ENCODE measurements at regions not wholly inside any gene's neighbourhood (a gene's known extent, or its start where the extent isn't known, plus 50 kb on each side); places are given as distances from the start of the nearest gene placed in this dataset.
"Not testable (repeated sequence)": the region's sequence is repeated elsewhere in the genome, so short reads cannot be mapped to it uniquely, and the experiment has no call there.

DNA sequence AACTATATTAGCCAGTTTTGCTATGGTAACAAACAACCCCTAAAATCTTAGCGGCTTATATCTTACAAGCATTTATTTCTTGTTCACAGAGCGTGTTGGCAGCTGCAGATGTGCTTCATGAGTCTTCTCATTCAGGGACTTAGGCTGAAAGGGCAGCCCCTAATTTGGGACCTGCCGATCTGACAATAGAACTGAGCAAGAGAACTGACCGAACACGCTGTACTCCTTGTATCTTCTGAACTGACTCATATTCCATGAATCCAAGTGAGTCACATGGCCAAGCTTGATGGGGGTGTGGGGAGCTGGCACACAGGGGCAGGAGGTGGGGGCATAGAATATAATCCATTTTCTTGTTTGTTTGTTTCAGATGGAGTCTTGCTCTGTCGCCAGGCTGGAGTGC lies 481.7 kb upstream of the CADM1 start:
- DNase-seq = no peak

- no peak for DNase-seq
Measured at GRCh38 chr11:115984228-115984627, 480.0 kb upstream of the CADM1 start.

- no peak for DNase-seq
Measured at GRCh38 chr11:115982666-115983065, 478.5 kb upstream of the CADM1 start.

GRCh38 chr11:115981814-115982471 lies 477.7 kb upstream of the CADM1 start:
- DNase-seq = no peak

GRCh38 chr11:115981104-115981481 lies 476.9 kb upstream of the CADM1 start:
- no peak for DNase-seq

- no peak for DNase-seq
Measured at GRCh38 chr11:115980337-115981103, 476.3 kb upstream of the CADM1 start.

DNA sequence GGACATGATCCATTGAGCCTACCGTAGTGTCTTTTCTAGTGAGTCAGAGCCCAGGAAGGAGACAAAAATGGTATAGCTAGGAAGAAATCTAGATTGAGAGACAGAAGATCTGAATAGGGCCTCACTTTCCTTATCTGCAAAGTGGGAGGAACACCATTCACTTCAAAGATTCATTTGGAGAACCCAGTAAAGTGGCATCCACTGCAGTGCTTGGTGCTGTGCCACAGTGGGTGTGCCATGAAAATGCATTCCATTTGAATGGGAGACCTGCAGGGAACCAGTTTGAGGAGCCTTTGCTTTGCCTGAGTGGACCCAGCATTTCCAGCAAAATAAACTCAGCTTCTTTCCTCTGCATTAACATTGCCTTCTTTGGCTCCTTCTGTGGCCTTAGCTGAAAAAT lies 470.5 kb upstream of the CADM1 start:
- DNase-seq = no peak

DNA sequence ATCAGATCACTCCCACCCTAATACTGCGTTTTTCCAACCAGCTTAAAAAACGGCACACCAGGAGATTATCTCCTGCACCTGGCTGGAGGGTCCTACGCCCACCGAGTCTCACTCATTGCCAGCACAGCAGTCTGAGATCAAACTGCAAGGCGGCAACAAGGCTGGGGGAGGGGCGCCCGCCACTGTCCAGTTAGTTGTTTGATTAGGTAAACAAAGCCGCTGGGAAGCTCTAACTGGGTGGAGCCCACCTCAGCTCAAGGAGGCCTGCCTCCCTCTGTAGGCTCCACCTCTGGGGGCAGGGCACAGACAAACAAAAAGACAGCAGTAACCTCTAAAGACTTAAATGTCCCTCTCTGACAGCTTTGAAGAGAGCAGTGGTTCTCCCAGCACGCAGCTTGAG lies 463.0 kb upstream of the CADM1 start:
- DNase-seq = not testable (repeated sequence)

DNA sequence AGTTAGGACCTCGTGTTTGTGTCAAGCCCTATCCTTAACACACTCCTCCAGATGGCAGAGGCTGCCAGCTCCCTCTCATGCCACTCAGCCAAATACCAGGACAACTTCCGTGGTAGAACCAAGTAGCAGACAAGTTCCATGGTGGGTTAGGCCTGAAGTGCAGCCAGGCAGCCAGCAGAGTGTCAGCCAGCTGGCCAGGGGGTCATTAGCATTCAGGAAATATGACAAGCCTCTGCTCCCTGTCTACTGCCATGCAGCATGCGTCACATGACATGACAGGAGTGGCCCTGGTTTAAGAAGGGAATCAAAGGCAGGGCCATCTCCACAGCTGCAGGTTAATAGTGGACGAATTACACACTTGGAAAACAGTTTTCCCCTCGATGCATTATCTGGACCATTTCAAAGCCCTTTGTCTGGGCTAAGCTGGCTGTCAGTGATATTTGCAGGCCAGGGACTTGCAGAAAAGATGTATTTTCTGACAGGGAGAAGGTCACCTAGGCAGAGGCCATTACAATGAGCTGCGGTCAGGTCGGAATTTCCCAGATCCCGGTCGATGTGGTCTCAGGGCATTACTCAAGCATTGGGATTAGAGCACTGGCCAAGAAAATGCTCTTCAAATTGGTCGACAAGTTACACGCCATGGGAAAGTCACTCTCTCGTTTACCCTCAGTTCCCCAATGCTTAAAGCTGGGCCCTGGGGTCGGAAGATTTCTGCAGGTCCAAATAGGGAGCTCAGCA lies 461.7 kb upstream of the CADM1 start:
- DNase-seq = no peak

DNA sequence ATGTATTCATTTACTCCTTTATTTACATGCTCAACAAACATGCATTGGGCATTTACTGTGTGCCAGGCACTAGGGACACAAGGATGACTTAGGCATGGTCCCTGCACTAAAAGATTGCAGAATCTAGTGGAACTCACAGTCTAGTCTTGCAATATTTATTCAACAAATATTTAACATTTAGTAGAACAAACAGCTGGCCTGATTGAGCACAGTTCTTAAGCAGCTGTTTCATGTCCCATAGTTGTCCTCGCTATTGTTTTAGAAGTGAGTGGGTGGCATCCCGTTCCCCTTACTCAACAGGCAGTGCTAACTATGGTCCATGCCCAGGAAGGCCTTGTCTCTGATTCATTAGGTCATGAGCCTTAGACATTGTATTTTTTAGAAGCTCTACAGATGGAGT lies 459.9 kb upstream of the CADM1 start:
- no peak for DNase-seq

DNA sequence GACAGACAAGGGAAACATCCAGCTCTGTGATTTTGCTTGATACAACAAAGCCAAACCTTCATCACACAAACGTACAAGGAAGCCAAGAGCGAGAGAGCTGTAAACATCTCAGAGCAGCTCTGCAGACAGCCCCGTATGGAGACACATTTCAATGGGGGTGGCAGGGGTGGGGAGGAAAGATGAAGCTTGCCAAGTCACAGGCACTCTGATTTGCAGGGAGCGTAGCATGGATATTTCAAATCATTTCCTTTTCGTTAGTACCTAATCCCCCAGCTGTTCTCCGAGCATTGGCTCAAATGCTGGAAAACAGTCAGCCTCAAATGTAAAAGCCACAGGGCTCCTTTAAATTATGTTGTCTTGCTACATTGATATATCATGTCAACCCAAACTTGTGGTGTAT lies 458.9 kb upstream of the CADM1 start:
- DNase-seq = no peak

GRCh38 chr11:115961159-115962003 lies 457.2 kb upstream of the CADM1 start:
- no peak for DNase-seq

- DNase-seq = no peak
Measured at GRCh38 chr11:115959081-115959486, 454.9 kb upstream of the CADM1 start.

DNA sequence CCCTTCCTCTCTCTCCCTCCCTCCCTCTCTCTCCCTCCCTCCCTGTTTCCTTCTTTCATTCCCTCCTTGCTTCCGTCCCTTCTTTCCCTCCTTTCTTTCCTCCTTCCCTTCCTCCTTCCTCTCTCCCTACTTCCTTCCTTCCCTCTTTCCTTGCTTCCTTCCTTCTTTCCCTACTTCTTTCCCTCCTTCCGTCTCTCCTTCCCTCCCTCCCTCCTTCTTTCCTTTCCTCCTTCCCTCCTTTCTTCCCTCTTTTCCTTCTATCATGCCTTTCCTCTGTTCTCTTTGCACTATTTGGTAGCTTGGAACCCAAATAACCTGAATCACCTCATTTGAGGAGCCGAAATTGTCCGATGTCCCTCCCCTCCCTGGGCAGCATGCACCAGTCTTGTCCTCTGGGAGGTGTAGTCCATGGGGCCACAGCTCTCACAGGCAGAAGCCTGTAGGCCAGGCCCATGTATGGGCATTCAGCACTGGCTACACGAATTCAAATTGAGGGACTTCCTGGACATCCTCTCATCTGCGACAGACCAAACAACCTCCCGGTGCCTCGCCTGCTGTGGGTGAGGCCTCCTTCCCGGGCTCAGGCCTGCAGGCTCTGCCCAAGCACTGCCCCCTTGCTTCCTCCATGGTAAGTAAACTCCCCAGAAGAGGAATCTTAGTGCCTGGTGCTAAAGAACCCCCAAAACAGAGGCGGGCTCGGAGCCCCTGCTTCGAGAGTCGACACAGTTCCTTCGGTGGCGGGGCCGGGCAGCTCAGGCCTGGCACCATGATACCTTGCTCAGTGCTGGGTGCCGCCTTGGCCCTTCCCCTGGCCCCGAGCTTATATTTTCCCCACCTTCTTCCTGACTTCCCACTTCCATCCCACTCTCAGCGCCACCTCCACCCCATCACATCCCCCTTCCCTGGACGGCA lies 454.1 kb upstream of the CADM1 start:
- no peak for DNase-seq

- no peak for DNase-seq
Measured at GRCh38 chr11:115955803-115956202, 451.6 kb upstream of the CADM1 start.

DNA sequence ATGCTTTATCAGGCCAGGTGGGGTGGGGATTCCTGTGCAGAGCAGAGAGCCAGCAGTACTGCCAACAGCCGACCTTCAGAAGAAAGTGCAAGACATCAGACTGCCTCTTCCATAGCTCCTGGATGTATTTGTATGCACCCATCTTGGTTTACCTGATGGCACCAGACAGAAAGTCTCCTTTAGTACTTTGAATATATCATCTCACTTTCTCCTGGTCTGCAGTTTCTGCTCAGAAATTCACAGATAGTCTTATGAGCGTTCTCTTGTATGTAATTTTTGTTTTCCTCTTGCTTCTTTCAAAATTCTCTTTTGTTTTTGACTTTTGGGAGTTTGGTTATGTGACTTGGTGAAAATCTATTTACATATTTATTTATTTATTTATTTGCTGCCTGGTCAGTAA lies 446.4 kb upstream of the CADM1 start:
- DNase-seq = no peak

GRCh38 chr11:115944596-115944995 lies 440.4 kb upstream of the CADM1 start:
- DNase-seq = no peak

DNA sequence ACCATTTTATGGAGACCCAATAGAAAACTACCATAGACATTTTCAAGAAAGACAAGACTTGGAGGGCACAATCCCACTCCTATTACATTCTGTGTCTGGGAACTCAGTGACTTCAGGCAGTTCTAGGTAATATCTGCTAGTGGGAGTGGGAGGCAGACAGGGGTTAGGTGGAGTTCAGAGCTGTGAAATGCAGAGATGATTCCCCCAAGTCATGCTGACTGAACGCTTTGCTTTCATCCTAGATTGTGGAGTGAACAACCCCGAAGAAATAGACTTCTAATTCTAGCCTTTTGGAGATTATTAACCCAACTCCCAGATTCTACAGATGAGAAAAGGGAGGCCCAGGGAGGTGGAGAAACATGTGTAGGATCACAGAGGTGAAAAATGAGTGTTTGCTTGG lies 437.8 kb upstream of the CADM1 start:
- no peak for DNase-seq

DNA sequence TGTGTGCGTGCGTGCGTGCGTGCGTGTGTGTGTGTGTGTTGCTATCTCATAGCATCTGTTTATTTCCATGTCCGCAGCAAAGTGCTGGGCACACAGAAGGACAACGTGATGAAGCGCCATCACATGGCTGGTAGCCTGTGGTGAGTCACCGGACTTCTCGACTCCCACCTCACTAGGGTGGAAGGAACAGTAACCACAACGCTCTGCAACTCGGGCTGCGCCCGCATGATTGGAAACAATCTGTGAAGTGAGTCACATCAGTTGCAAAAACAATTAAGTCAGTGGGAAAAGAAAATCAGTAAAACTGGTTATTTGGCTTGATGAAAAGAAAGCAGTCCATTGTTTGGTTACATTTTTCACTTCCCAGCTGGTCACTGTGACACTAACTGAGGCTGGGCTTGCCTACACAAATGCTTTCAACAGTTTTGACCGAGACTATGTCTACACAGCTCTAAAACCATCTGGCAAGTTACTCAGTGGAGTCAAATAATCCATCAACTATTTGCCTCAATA lies 437.3 kb upstream of the CADM1 start:
- no peak for DNase-seq

DNA sequence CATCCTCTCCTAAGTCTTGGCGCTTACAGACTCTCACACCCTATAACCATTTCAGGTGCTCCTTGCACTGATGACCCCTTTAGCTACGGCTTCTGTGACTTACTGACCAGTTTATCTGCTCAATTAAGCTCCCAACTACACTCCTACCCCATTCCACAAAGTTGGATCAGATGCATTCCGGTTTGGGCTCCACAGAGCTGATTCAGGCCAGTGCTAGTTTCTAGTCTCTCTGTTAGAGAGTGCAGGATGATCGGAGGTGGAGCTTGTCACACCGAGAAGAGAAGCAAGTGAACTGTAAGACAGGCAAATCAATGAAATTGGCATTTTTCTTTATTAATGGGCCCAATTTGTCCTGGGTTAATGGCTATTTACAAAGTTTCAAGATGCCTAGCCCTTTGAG lies 436.8 kb upstream of the CADM1 start:
- DNase-seq = no peak

- DNase-seq = no peak
Measured at GRCh38 chr11:115939731-115940421, 435.7 kb upstream of the CADM1 start.

Measured in hematopoietic multipotent progenitor cell treated with erythropoietin and hydrocortisone succinate and interleukin-3 and kit ligand, for 6 days (in vitro differentiated cells).